ENCODE measurements at regions not wholly inside any gene's neighbourhood (a gene's known extent, or its start where the extent isn't known, plus 50 kb on each side); places are given as distances from the start of the nearest gene placed in this dataset.

GRCh38 chr10:113241599-113242360 lies 291.7 kb downstream of the TCF7L2 start:
- H3K4me1 ChIP-seq (ENCODE audit: control insufficient read depth, insufficient read depth, low read length) = no peaks in the 10 kb centered on the region
- no peak overlapping the region for H3K27ac ChIP-seq (ENCODE audit: low read length)
- peaks cover 0 to 8% of the 10 kb centered on the region in 2 donors for H3K4me1 Mint-ChIP-seq
- H3K27ac Mint-ChIP-seq = no peak overlapping the region
- peaks cover 12 to 40% of the 10 kb centered on the region in 2 donors for H3K27me3 Mint-ChIP-seq (ENCODE audit: low read depth in 2 of 2)
- no peaks in the 10 kb centered on the region for H3K27me3 ChIP-seq (ENCODE audit: control insufficient read depth, insufficient read depth, low read length)
- H3K36me3 Mint-ChIP-seq = no peaks in the 10 kb centered on the region
- H3K4me3 Mint-ChIP-seq = no peak overlapping the region
- TF ChIP-seq, protein P1, sequence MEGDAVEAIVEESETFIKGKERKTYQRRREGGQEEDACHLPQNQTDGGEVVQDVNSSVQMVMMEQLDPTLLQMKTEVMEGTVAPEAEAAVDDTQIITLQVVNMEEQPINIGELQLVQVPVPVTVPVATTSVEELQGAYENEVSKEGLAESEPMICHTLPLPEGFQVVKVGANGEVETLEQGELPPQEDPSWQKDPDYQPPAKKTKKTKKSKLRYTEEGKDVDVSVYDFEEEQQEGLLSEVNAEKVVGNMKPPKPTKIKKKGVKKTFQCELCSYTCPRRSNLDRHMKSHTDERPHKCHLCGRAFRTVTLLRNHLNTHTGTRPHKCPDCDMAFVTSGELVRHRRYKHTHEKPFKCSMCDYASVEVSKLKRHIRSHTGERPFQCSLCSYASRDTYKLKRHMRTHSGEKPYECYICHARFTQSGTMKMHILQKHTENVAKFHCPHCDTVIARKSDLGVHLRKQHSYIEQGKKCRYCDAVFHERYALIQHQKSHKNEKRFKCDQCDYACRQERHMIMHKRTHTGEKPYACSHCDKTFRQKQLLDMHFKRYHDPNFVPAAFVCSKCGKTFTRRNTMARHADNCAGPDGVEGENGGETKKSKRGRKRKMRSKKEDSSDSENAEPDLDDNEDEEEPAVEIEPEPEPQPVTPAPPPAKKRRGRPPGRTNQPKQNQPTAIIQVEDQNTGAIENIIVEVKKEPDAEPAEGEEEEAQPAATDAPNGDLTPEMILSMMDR (IDR thresholded peaks at IDR 0.05) = no peak
- H3K36me3 ChIP-seq (ENCODE audit: control insufficient read depth, insufficient read depth, low read length) = no peaks in the 10 kb centered on the region
- H3K4me3 ChIP-seq (ENCODE audit: low read length) = no peak overlapping the region
- ATAC-seq = no peak
- no peaks in the 10 kb centered on the region for H3K9me3 Mint-ChIP-seq
- WGBS (ENCODE audit: insufficient coverage) = 11% methylated on average over 7 of the region's 7 CpGs
- no peak for DNase-seq
- intact Hi-C loops (cut with micrococcal nuclease) = no loop called here
- H3K9me3 ChIP-seq (ENCODE audit: control insufficient read depth, insufficient read depth, low read length) = no peaks in the 10 kb centered on the region

DNA sequence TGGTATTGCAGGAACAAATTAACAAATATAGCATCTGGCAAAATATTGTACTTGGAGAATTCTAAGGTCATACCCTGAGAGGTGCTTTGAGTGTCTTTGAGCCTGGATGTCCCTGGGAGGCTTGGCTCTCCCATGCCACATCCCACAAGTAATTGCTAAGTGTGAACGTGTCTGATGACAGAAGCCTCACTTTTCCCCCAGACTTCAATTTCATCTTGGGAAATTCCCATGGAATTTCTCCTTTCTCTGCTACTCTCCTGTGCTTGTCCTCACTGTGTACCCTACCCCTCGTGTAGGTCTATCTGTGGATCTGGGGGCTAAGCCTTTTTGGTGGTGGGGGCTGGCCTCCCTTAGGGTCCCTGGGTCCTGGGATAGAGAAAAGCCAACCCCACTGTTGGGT lies 293.3 kb downstream of the TCF7L2 start:
- Histone ChIP-seq H3K27me3 (ENCODE audit: control insufficient read depth, insufficient read depth, low read length) (no peaks in the 10 kb centered on the region), H3K36me3 (ENCODE audit: control insufficient read depth, insufficient read depth, low read length) (no peaks in the 10 kb centered on the region), H3K27ac (ENCODE audit: low read length) (no peak overlapping the region), H3K9me3 (ENCODE audit: control insufficient read depth, insufficient read depth, low read length) (no peaks in the 10 kb centered on the region), H3K4me1 (ENCODE audit: control insufficient read depth, insufficient read depth, low read length) (no peaks in the 10 kb centered on the region), H3K4me3 (ENCODE audit: low read length) (no peak overlapping the region)
- H3K9me3 Mint-ChIP-seq = no peaks in the 10 kb centered on the region
- no peak overlapping the region for H3K4me3 Mint-ChIP-seq
- TF ChIP-seq, protein P1 (IDR thresholded peaks at IDR 0.05) = no peak
- intact Hi-C loops (cut with micrococcal nuclease) = no loop called here
- peaks cover 0 to 8% of the 10 kb centered on the region in 2 donors for H3K4me1 Mint-ChIP-seq
- no peaks in the 10 kb centered on the region for H3K36me3 Mint-ChIP-seq
- 74% methylated on average over 1 of the region's 2 CpGs for WGBS (ENCODE audit: insufficient coverage)
- DNase-seq (no peak), ATAC-seq (no peak)
- peaks cover 15 to 46% of the 10 kb centered on the region in 2 donors for H3K27me3 Mint-ChIP-seq (ENCODE audit: low read depth in 2 of 2)
- no peak overlapping the region for H3K27ac Mint-ChIP-seq

DNA sequence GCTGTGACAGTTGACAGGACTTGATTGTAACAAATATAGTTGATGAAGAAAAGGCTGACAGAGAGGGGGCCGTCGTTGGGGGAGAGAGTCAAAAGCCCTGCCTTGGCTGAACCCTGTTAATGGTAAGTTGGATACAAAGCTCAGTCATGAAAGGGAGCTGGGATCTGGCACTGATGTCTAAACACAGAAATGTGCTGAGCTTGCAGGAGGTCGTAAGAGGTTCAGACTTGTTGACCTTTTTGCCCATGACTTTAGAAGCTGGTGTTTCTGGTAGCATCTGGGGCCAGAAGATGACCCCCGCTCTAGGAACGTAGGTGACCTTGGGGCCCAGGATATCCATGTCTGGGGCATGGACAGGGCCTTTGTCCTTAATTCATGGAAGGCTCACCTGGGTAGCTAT lies 294.7 kb downstream of the TCF7L2 start:
- peaks cover 10 to 38% of the 10 kb centered on the region in 2 donors for H3K27me3 Mint-ChIP-seq (ENCODE audit: low read depth in 2 of 2)
- 90% methylated on average over 5 of the region's 5 CpGs for WGBS (ENCODE audit: insufficient coverage)
- H3K36me3 Mint-ChIP-seq = no peaks in the 10 kb centered on the region
- no peak overlapping the region for H3K27ac ChIP-seq (ENCODE audit: low read length)
- H3K36me3 ChIP-seq (ENCODE audit: control insufficient read depth, insufficient read depth, low read length) = no peaks in the 10 kb centered on the region
- H3K4me3 ChIP-seq (ENCODE audit: low read length) = no peak overlapping the region
- no peaks in the 10 kb centered on the region for H3K9me3 ChIP-seq (ENCODE audit: control insufficient read depth, insufficient read depth, low read length)
- no peaks in the 10 kb centered on the region for H3K4me1 ChIP-seq (ENCODE audit: control insufficient read depth, insufficient read depth, low read length)
- intact Hi-C loops (cut with micrococcal nuclease) = no loop called here
- peaks cover 0 to 12% of the 10 kb centered on the region in 2 donors for H3K4me1 Mint-ChIP-seq
- no peak overlapping the region for H3K27ac Mint-ChIP-seq
- no peaks in the 10 kb centered on the region for H3K27me3 ChIP-seq (ENCODE audit: control insufficient read depth, insufficient read depth, low read length)
- ATAC-seq = no peak
- H3K9me3 Mint-ChIP-seq = no peaks in the 10 kb centered on the region
- TF ChIP-seq, protein P1 (IDR thresholded peaks at IDR 0.05) = no peak
- no peak overlapping the region for H3K4me3 Mint-ChIP-seq
- DNase-seq = no peak

- Mint-ChIP-seq H3K4me3 (no peak overlapping the region), H3K27ac (no peak overlapping the region), H3K9me3 (no peaks in the 10 kb centered on the region), H3K36me3 (no peaks in the 10 kb centered on the region), H3K4me1 (peaks cover 0 to 12% of the 10 kb centered on the region in 2 donors), H3K27me3 (ENCODE audit: low read depth in 2 of 2) (peaks cover 8 to 33% of the 10 kb centered on the region in 2 donors)
- no peaks in the 10 kb centered on the region for H3K27me3 ChIP-seq (ENCODE audit: control insufficient read depth, insufficient read depth, low read length)
- no peaks in the 10 kb centered on the region for H3K4me1 ChIP-seq (ENCODE audit: control insufficient read depth, insufficient read depth, low read length)
- TF ChIP-seq, protein P1 (IDR thresholded peaks at IDR 0.05) = no peak
- DNase-seq (no peak), ATAC-seq (no peak)
- H3K27ac ChIP-seq (ENCODE audit: low read length) = no peak overlapping the region
- no peaks in the 10 kb centered on the region for H3K36me3 ChIP-seq (ENCODE audit: control insufficient read depth, insufficient read depth, low read length)
- intact Hi-C loops (cut with micrococcal nuclease) = no loop called here
- no peak overlapping the region for H3K4me3 ChIP-seq (ENCODE audit: low read length)
- no peaks in the 10 kb centered on the region for H3K9me3 ChIP-seq (ENCODE audit: control insufficient read depth, insufficient read depth, low read length)
- WGBS (ENCODE audit: insufficient coverage) = 85% methylated on average over 3 of the region's 3 CpGs
Observed at GRCh38 chr10:113245286-113245685, 295.2 kb downstream of the TCF7L2 start.

All from natural killer cell (primary cell).